ENCODE measurements at regions not wholly inside any gene's neighbourhood (a gene's known extent, or its start where the extent isn't known, plus 50 kb on each side); places are given as distances from the start of the nearest gene placed in this dataset.

- BruUV-seq (replicated peaks), result no TSS peak
- no peaks in the 10 kb centered on the region for H3K9me3 ChIP-seq (ENCODE audit: low read depth, low read length, poor library complexity, severe bottlenecking)
- no peak overlapping the region for H3K4me3 ChIP-seq (ENCODE audit: low read depth, low read length, poor library complexity, severe bottlenecking)
- H3K27me3 ChIP-seq (replicated peaks; ENCODE audit: insufficient read depth, low read depth, low read length, poor library complexity), result no peaks in the 10 kb centered on the region
- ChIA-PET CTCF (no interaction called here), POLR2A (ENCODE audit: low non-redundant PET) (no interaction called here)
- no peaks in the 10 kb centered on the region for H3K4me1 ChIP-seq (ENCODE audit: insufficient read depth, low read length, poor library complexity, severe bottlenecking)
- DNase-seq (ENCODE audit: low spot score), result no peak
- H3K27ac ChIP-seq (ENCODE audit: low read depth, low read length, poor library complexity, severe bottlenecking), result no peak overlapping the region
- intact Hi-C loops (cut with micrococcal nuclease; ENCODE audit: unreplicated experiment), result no loop called here
- no peak for TF ChIP-seq CTCF (conservative IDR thresholded peaks at IDR 0.05; ENCODE audit: low read depth, low read length)
- no peak for TF ChIP-seq EZH2 (IDR thresholded peaks at IDR 0.05; ENCODE audit: borderline replicate concordance, low read depth, low read length, poor library complexity, severe bottlenecking)
- H3K36me3 ChIP-seq (ENCODE audit: insufficient read depth, low read length, poor library complexity, severe bottlenecking), result no peaks in the 10 kb centered on the region
Measured at GRCh38 chr13:107339209-107339608, 771.3 kb upstream of the ARGLU1 start.

GRCh38 chr13:107332188-107332587 is 764.3 kb upstream of the ARGLU1 start:
- no peaks in the 10 kb centered on the region for H3K9me3 ChIP-seq (ENCODE audit: low read depth, low read length, poor library complexity, severe bottlenecking)
- no peaks in the 10 kb centered on the region for H3K4me1 ChIP-seq (ENCODE audit: insufficient read depth, low read length, poor library complexity, severe bottlenecking)
- CTCF ChIA-PET, result no interaction called here
- intact Hi-C loops (cut with micrococcal nuclease; ENCODE audit: unreplicated experiment), result no loop called here
- DNase-seq (ENCODE audit: low spot score), result no peak
- BruUV-seq (replicated peaks), result no TSS peak
- POLR2A ChIA-PET (ENCODE audit: low non-redundant PET), result no interaction called here
- H3K27me3 ChIP-seq (replicated peaks; ENCODE audit: insufficient read depth, low read depth, low read length, poor library complexity), result no peaks in the 10 kb centered on the region
- H3K36me3 ChIP-seq (ENCODE audit: insufficient read depth, low read length, poor library complexity, severe bottlenecking), result no peaks in the 10 kb centered on the region
- no peak overlapping the region for H3K27ac ChIP-seq (ENCODE audit: low read depth, low read length, poor library complexity, severe bottlenecking)
- TF ChIP-seq EZH2 (IDR thresholded peaks at IDR 0.05; ENCODE audit: borderline replicate concordance, low read depth, low read length, poor library complexity, severe bottlenecking) (no peak), CTCF (conservative IDR thresholded peaks at IDR 0.05; ENCODE audit: low read depth, low read length) (no peak)
- no peak overlapping the region for H3K4me3 ChIP-seq (ENCODE audit: low read depth, low read length, poor library complexity, severe bottlenecking)

DNA sequence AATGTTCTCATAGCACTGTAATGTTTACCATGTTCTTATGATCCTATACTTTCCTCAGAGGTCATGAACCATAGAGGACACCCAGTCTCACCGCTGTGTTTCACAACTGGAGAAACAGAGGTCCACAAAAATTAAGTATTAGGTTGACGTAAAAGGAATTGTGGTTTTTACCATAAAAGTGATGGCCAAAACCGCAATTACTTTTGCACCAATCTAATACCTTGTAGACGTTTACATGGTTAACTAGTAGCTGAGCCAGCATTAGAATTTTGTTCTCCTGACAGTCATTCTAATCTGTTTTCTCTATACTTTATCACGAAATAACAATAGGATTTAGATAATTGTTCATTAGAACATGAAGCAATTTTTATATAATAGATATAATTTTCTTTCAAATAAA is 763.4 kb upstream of the ARGLU1 start:
- no peaks in the 10 kb centered on the region for H3K4me1 ChIP-seq (ENCODE audit: insufficient read depth, low read length, poor library complexity, severe bottlenecking)
- no TSS peak for BruUV-seq (replicated peaks)
- TF ChIP-seq CTCF (conservative IDR thresholded peaks at IDR 0.05; ENCODE audit: low read depth, low read length) (no peak), EZH2 (IDR thresholded peaks at IDR 0.05; ENCODE audit: borderline replicate concordance, low read depth, low read length, poor library complexity, severe bottlenecking) (no peak)
- CTCF ChIA-PET, result no interaction called here
- DNase-seq (ENCODE audit: low spot score), result no peak
- no peak overlapping the region for H3K27ac ChIP-seq (ENCODE audit: low read depth, low read length, poor library complexity, severe bottlenecking)
- no peaks in the 10 kb centered on the region for H3K27me3 ChIP-seq (replicated peaks; ENCODE audit: insufficient read depth, low read depth, low read length, poor library complexity)
- no peaks in the 10 kb centered on the region for H3K9me3 ChIP-seq (ENCODE audit: low read depth, low read length, poor library complexity, severe bottlenecking)
- no peak overlapping the region for H3K4me3 ChIP-seq (ENCODE audit: low read depth, low read length, poor library complexity, severe bottlenecking)
- POLR2A ChIA-PET (ENCODE audit: low non-redundant PET), result no interaction called here
- H3K36me3 ChIP-seq (ENCODE audit: insufficient read depth, low read length, poor library complexity, severe bottlenecking), result no peaks in the 10 kb centered on the region
- intact Hi-C loops (cut with micrococcal nuclease; ENCODE audit: unreplicated experiment), result no loop called here

Measured in A673 (cell line).